ENCODE measurements at regions not wholly inside any gene's neighbourhood (a gene's known extent, or its start where the extent isn't known, plus 50 kb on each side); places are given as distances from the start of the nearest gene placed in this dataset.
"Not testable (repeated sequence)": the region's sequence is repeated elsewhere in the genome, so short reads cannot be mapped to it uniquely, and the experiment has no call there.

- TF ChIP-seq EZH2phosphoT487 (IDR thresholded peaks at IDR 0.05; ENCODE audit: insufficient read depth, low read depth); EZH2 (IDR thresholded peaks at IDR 0.05; ENCODE audit: insufficient read depth, poor library complexity, severe bottlenecking): not testable (repeated sequence)
Measured at GRCh38 chr7:73205594-73205993, 103.0 kb downstream of the NSUN5 start.

Data from GM23248 (cell line).